SK-N-MC (cell line): ENCODE measurements at regions not wholly inside any gene's neighbourhood (a gene's known extent, or its start where the extent isn't known, plus 50 kb on each side); places are given as distances from the start of the nearest gene placed in this dataset.

Experiments used
- DNase-seq: peaks from one replicate; pipeline ENCODE4 v3.0.0-alpha.2; 2011; ENCODE audit warnings: low read depth, low spot score
- H3K27ac ChIP-seq: fragments of 200-600 bp; sonication (generic); 2 replicates; pipeline ENCODE4 v1.5.1; 2016; ENCODE audit warnings: mixed run types
- H3K36me3 ChIP-seq: fragments of 200-600 bp; sonication (generic); 2 replicates; pipeline ENCODE4 v1.6.1; 2017; ENCODE audit warnings: antibody characterized with exemption, low read length, mixed read lengths; ENCODE audit not compliant: insufficient read depth
- H3K4me3 ChIP-seq: fragments of 200-600 bp; sonication (generic); 2 replicates; pipeline ENCODE4 v1.5.1; 2016
- H3K9ac ChIP-seq: fragments of 200-600 bp; sonication (generic); 2 replicates; pipeline ENCODE4 v1.8.0; 2017; ENCODE audit warnings: mixed run types, mixed read lengths; ENCODE audit not compliant: insufficient read length
- H3K9me3 ChIP-seq: fragments of 200-600 bp; sonication (generic); 2 replicates; pipeline ENCODE4 v1.6.1; 2017; ENCODE audit warnings: low read depth, mild to moderate bottlenecking, antibody characterized with exemption, low read length, moderate library complexity, mixed read lengths
- EZH2 ChIP-seq: fragments of 200-600 bp; sonication (generic); IDR thresholded peaks from one replicate; pipeline ENCODE4 v1.6.1; 2017; ENCODE audit warnings: antibody characterized with exemption
- FOXP2 ChIP-seq: optimal IDR thresholded peaks from 2 replicates; pipeline ENCODE3; 2011; ENCODE audit warnings: mild to moderate bottlenecking, moderate library complexity; ENCODE audit not compliant: insufficient read depth; ENCODE audit errors: extremely low read length, control extremely low read depth
- POLR2AphosphoS5 ChIP-seq: IDR thresholded peaks from 2 replicates; pipeline ENCODE4 v1.6.1; 2012; ENCODE audit warnings: mild to moderate bottlenecking, low read depth, low read length, borderline replicate concordance

- Histone ChIP-seq H3K27ac (no peak overlapping the region), H3K4me3 (no peak overlapping the region), H3K36me3 (no peaks in the 10 kb centered on the region), H3K9me3 (no peaks in the 10 kb centered on the region), H3K9ac (no peak overlapping the region)
- TF ChIP-seq POLR2AphosphoS5 (no peak), EZH2 (no peak), FOXP2 (no peak)
- no peak for DNase-seq
Observed at GRCh38 chr3:66133853-66134445, 86.9 kb upstream of the SLC25A26 start.

GRCh38 chr3:66133050-66133757, 87.6 kb upstream of the SLC25A26 start:
- no peak for DNase-seq
- H3K36me3 ChIP-seq, result no peaks in the 10 kb centered on the region
- no peak overlapping the region for H3K27ac ChIP-seq
- H3K9ac ChIP-seq, result no peak overlapping the region
- H3K4me3 ChIP-seq, result no peak overlapping the region
- H3K9me3 ChIP-seq, result no peaks in the 10 kb centered on the region
- no peak for TF ChIP-seq POLR2AphosphoS5
- no peak for TF ChIP-seq EZH2
- no peak for TF ChIP-seq FOXP2

GRCh38 chr3:66128623-66129022, 89.9 kb upstream of the MAGI1 start:
- Histone ChIP-seq H3K36me3 (no peaks in the 10 kb centered on the region), H3K4me3 (no peak overlapping the region), H3K9me3 (no peaks in the 10 kb centered on the region), H3K9ac (no peak overlapping the region), H3K27ac (no peak overlapping the region)
- DNase-seq, result no peak
- no peak for TF ChIP-seq FOXP2
- TF ChIP-seq POLR2AphosphoS5, result no peak
- no peak for TF ChIP-seq EZH2

DNA sequence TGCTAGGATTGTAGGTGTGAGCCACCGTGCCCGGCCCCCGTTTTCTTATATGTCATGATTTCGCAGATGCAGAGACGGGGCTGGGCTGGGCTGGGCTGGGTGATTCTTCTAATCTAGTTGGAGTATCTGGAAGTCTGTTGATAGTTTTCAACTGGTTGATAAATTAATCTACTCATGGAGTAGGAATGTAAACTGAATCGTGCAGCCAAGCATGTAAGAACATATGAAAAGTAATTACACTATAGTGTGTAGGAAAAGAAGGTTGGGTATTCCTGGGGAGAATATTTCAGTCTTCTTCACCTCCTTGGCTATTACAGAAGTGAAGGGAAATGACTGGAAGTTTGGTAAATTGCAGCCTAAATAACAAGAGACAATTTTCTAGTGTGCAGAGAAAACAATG, 82.6 kb upstream of the MAGI1 start:
- no peak for DNase-seq
- no peak for TF ChIP-seq FOXP2
- TF ChIP-seq POLR2AphosphoS5, result no peak
- TF ChIP-seq EZH2, result no peak
- Histone ChIP-seq H3K36me3 (no peaks in the 10 kb centered on the region), H3K27ac (no peak overlapping the region), H3K9me3 (no peaks in the 10 kb centered on the region), H3K4me3 (no peak overlapping the region), H3K9ac (no peak overlapping the region)

- no peak overlapping the region for H3K27ac ChIP-seq
- no peaks in the 10 kb centered on the region for H3K36me3 ChIP-seq
- H3K4me3 ChIP-seq, result no peak overlapping the region
- no peak overlapping the region for H3K9ac ChIP-seq
- no peaks in the 10 kb centered on the region for H3K9me3 ChIP-seq
- DNase-seq, result no peak
- TF ChIP-seq FOXP2 (no peak), EZH2 (no peak), POLR2AphosphoS5 (no peak)
Observed at GRCh38 chr3:66115858-66116654, 77.3 kb upstream of the MAGI1 start.

DNA sequence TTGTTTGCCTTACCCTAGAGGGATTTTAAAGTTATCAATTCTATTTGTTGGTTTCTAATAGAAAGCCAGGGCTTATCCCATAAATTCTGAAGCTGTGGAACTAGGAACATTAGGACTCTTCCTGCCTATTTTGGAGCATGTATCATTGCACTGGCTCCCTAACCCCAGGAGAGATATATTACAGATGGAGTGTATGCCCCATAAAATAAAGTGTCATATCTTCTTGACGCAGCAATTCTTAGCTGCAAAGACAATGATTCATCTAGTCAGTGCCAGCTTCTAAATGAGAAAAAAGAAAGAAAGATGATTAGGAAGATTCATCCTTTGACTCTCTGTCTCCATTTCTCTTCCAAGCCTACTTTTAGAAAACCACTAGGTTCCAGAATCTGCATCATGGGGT, 74.8 kb upstream of the MAGI1 start:
- TF ChIP-seq FOXP2 (no peak), EZH2 (no peak), POLR2AphosphoS5 (no peak)
- no peak overlapping the region for H3K4me3 ChIP-seq
- no peaks in the 10 kb centered on the region for H3K36me3 ChIP-seq
- no peak overlapping the region for H3K27ac ChIP-seq
- DNase-seq, result no peak
- no peaks in the 10 kb centered on the region for H3K9me3 ChIP-seq
- H3K9ac ChIP-seq, result no peak overlapping the region

GRCh38 chr3:66110840-66111239, 72.1 kb upstream of the MAGI1 start:
- H3K27ac ChIP-seq, result no peak overlapping the region
- TF ChIP-seq EZH2 (no peak), FOXP2 (no peak), POLR2AphosphoS5 (no peak)
- no peaks in the 10 kb centered on the region for H3K36me3 ChIP-seq
- H3K4me3 ChIP-seq, result no peak overlapping the region
- H3K9me3 ChIP-seq, result no peaks in the 10 kb centered on the region
- no peak overlapping the region for H3K9ac ChIP-seq
- DNase-seq, result no peak

- Histone ChIP-seq H3K36me3 (no peaks in the 10 kb centered on the region), H3K9ac (no peak overlapping the region), H3K9me3 (no peaks in the 10 kb centered on the region), H3K4me3 (no peak overlapping the region), H3K27ac (no peak overlapping the region)
- TF ChIP-seq EZH2 (no peak), FOXP2 (no peak), POLR2AphosphoS5 (no peak)
- DNase-seq, result peak; percentile 53
Observed at GRCh38 chr3:66107855-66108254, 69.1 kb upstream of the MAGI1 start.
